ENCODE measurements at regions not wholly inside any gene's neighbourhood (a gene's known extent, or its start where the extent isn't known, plus 50 kb on each side); places are given as distances from the start of the nearest gene placed in this dataset.
A peak's percentile ranks its signal among the peaks of the same experiment; 100 is the strongest.

DNA sequence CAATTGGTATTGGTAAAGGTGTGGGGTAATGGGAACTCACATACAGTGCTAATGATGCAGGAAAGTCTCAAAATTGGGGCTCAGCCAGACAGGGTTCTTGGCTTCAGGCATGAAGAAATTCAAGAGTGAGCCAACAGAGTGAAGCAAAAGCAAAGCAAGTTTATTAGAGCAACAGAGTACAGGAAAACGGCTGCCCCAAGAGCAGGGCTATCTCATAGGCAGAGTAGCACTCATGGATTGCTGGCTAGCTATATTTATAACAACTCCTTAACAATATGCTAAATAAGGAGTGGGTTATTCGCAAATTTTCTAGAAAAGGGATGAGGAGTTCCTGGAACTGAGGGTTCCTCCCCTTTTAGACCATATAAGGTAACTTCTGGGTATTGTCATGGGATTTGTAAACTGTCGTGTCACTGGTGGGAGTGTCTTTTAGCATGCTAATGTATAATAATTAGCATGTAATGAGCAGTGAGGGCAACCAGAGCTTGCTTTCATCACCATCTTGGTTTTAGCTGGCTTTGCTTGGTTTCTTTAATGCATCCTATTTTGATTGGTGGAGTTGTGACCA lies 233.8 kb upstream of the NOL4 start:
- DNase-seq (ENCODE audit: low read depth): no peak
- TF ChIP-seq, protein P1, sequence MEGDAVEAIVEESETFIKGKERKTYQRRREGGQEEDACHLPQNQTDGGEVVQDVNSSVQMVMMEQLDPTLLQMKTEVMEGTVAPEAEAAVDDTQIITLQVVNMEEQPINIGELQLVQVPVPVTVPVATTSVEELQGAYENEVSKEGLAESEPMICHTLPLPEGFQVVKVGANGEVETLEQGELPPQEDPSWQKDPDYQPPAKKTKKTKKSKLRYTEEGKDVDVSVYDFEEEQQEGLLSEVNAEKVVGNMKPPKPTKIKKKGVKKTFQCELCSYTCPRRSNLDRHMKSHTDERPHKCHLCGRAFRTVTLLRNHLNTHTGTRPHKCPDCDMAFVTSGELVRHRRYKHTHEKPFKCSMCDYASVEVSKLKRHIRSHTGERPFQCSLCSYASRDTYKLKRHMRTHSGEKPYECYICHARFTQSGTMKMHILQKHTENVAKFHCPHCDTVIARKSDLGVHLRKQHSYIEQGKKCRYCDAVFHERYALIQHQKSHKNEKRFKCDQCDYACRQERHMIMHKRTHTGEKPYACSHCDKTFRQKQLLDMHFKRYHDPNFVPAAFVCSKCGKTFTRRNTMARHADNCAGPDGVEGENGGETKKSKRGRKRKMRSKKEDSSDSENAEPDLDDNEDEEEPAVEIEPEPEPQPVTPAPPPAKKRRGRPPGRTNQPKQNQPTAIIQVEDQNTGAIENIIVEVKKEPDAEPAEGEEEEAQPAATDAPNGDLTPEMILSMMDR (IDR thresholded peaks at IDR 0.05; ENCODE audit: insufficient read depth, low read depth, low read length, missing control alignments): no peak

DNA sequence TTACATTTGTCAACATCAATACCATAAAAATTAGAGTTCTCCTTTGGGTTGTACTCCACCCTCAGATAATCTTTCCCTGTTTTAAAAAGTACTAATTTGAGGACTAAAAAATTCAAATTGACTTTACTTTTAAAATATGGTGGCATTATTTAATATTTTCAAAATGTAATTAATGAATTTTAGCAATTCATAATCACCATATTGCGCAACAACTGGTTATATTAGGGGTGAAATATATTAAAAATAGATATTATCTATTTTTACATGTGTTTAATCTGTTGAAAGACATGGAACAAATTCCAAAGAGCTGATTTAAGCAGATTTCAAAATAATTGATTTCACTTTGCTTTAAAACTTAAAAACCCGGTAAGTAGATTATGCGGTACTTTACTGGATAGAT lies 236.6 kb upstream of the NOL4 start:
- no peak for DNase-seq (ENCODE audit: low read depth)
- TF ChIP-seq, protein P1 (IDR thresholded peaks at IDR 0.05; ENCODE audit: insufficient read depth, low read depth, low read length, missing control alignments): no peak
- H3K4me3 ChIP-seq (ENCODE audit: low read depth, low read length): no peak overlapping the region

More for the DNA sequence above, 233.8 kb upstream of the NOL4 start:
- no peak overlapping the region for H3K4me3 ChIP-seq (ENCODE audit: low read depth, low read length)

DNA sequence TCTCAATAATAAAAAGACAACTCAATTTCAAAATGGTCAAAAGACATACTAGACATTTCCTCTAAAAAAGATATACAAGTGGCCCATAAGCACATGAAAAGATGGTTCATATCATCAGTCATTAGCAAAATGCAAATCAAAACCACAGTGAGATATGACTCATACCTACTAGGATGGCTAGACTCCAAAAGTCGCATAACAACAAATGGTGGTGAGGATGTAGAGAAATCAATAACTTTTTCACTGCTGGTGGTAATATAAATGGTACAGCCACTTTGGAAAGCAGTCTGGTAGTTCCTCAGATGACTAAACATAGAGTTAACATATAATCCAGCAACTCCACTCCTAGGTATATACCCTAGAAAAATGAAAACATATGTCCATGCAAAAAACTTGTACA lies 242.3 kb upstream of the NOL4 start:
- TF ChIP-seq, protein P1 (IDR thresholded peaks at IDR 0.05; ENCODE audit: insufficient read depth, low read depth, low read length, missing control alignments): no peak
- H3K4me3 ChIP-seq (ENCODE audit: low read depth, low read length): no peak overlapping the region
- peak; percentile 18 for DNase-seq (ENCODE audit: low read depth)

DNA sequence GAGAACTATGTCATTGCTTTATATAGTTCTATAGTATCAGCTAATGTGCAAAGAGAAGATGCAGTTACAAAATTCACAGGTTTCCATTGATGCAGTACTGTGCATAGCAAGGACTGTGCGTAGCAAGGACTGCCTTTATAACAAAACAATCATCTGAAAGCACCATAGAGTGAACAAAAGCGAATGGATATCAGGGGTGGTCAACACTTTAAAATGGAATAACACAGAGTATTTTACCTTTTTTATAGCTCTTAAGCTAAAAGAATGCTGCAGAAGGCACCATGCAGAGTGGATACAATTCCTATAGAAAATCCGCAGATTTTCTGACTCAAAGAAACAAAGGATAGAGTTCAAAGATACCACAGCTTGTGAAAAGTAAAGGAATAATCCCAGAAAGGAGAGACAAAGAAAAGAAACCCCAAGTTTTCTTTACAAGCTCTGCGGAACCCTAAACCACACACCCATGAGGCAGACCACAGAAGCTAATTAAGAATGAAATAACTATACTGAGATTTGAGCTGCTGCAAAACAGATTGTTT lies 229.9 kb upstream of the DTNA start:
- TF ChIP-seq, protein P1 (IDR thresholded peaks at IDR 0.05; ENCODE audit: insufficient read depth, low read depth, low read length, missing control alignments): no peak
- DNase-seq (ENCODE audit: low read depth): no peak

DNA sequence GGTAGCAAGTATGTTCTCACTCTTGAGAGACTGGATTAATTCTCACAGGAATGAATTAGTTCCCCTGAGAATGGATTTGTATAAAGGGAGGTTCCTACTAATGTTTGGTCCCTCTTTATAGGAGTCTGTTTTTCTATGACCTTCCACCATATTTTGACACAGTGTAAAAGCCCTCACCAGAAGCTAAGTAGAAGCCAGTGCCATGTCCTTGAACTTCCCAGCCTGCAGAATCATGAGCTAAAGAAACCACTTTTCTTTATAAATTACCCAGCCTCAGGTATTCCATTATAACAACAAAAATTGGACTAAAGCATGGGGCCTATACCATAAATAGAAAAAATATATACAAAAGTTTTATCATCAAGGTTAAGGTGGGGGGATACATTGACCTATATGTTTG lies 227.9 kb upstream of the DTNA start:
- no peak for DNase-seq (ENCODE audit: low read depth)
- H3K4me3 ChIP-seq (ENCODE audit: low read depth, low read length): no peak overlapping the region
- TF ChIP-seq, protein P1 (IDR thresholded peaks at IDR 0.05; ENCODE audit: insufficient read depth, low read depth, low read length, missing control alignments): no peak

More for the DNA sequence above, 229.9 kb upstream of the DTNA start:
- H3K4me3 ChIP-seq (ENCODE audit: low read depth, low read length): no peak overlapping the region

DNA sequence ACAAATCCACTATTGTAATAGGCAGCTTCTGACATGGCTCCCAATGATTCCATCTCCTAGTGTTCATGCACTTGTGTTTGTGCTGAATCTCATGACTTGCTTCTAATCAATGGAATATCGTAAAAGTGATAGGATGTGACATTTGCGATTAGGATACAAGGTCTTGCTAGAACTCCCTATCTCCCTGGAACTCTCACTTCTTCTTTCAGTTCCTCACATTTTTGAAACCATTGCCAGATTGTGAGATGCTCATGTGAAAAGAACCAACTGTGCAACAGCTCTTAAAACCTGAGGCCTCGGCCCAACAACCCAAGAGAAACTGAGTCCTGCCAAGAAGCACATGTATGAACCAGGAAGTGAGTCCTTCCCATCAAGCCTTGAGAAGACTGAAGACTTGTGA lies 226.9 kb upstream of the DTNA start:
- no peak overlapping the region for H3K4me3 ChIP-seq (ENCODE audit: low read depth, low read length)
- TF ChIP-seq, protein P1 (IDR thresholded peaks at IDR 0.05; ENCODE audit: insufficient read depth, low read depth, low read length, missing control alignments): no peak
- DNase-seq (ENCODE audit: low read depth): no peak

DNA sequence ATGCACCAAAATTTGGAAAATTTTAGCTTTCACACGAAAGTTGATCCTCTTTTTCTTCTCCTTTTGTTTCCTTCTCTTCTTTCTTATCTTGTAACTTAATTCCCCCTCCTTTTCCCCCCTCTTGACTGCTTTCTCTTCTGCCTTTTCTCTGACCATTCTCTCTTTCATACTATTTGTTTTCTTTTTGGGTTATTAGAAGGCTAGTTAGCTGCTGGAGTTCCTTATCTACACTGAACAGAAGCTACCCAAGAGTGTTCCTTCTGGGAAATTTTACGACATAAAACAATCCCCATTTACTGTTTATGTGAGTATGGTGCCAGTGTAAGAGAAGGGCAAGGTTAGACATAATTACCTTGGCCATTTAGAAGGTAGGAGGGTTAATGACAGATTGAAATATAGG lies 218.4 kb upstream of the DTNA start:
- no peak overlapping the region for H3K4me3 ChIP-seq (ENCODE audit: low read depth, low read length)
- DNase-seq (ENCODE audit: low read depth): no peak
- TF ChIP-seq, protein P1 (IDR thresholded peaks at IDR 0.05; ENCODE audit: insufficient read depth, low read depth, low read length, missing control alignments): no peak

All from GM12865 (cell line).